H1 (cell line): ENCODE measurements at regions not wholly inside any gene's neighbourhood (a gene's known extent, or its start where the extent isn't known, plus 50 kb on each side); places are given as distances from the start of the nearest gene placed in this dataset.

Experiments used
- CTCF ChIA-PET: fragments of 300-600 bp; sonication (Branson Sonifier 250); formaldehyde crosslinking; loops from one replicate; lab custom pipeline; 2021; ENCODE audit not compliant: partially characterized antibody; lab: Charles Lee
- POLR2A ChIA-PET: fragments of 300-600 bp; sonication (Branson Sonifier 250); formaldehyde crosslinking; loops from one replicate; lab custom pipeline; 2021; ENCODE audit warnings: inconsistent platforms; ENCODE audit not compliant: partially characterized antibody; lab: Charles Lee
- DNase-seq, 2 experiments: peaks; one replicate each; pipeline versions ENCODE4 v3.0.0 to v3.0.0-alpha.2; 2010 to 2022; ENCODE audit warnings: low spot score in 2 of 2, low read depth in 1 of 2, mixed read lengths in 1 of 2
- FAIRE-seq: peaks from 2 replicates; lab custom pipeline; 2011; peaks lifted over from hg19 to GRCh38; lab: Jason Lieb, UNC
- H2AFZ ChIP-seq: 2 replicates; pipeline ENCODE4 v1.8.1; 2012; ENCODE audit warnings: low read length, inconsistent platforms
- H2AK5ac ChIP-seq: 2 replicates; pipeline ENCODE4 v1.6.1; 2013; ENCODE audit warnings: low read depth, low read length
- H2BK120ac ChIP-seq: replicated peaks from 2 replicates; pipeline ENCODE3; 2013; ENCODE audit warnings: low read depth, low read length, inconsistent platforms
- H2BK12ac ChIP-seq: 2 replicates; pipeline ENCODE4 v1.6.1; 2013; ENCODE audit warnings: low read depth, low read length
- H2BK15ac ChIP-seq: 2 replicates; pipeline ENCODE4 v1.6.1; 2013; ENCODE audit warnings: low read length
- H2BK20ac ChIP-seq: 2 replicates; pipeline ENCODE4 v1.6.1; 2013; ENCODE audit warnings: low read length
- H2BK5ac ChIP-seq: 2 replicates; pipeline ENCODE4 v1.6.1; 2013; ENCODE audit warnings: low read depth, low read length
- H3K14ac ChIP-seq: 2 replicates; pipeline ENCODE4 v1.6.1; 2013; ENCODE audit warnings: inconsistent platforms; ENCODE audit not compliant: insufficient read length
- H3K18ac ChIP-seq: 2 replicates; pipeline ENCODE4 v1.6.1; 2013; ENCODE audit warnings: low read length; ENCODE audit errors: extremely low read depth
- H3K23ac ChIP-seq: 2 replicates; pipeline ENCODE4 v1.6.1; 2013; ENCODE audit warnings: inconsistent platforms; ENCODE audit not compliant: insufficient read length
- H3K23me2 ChIP-seq: 2 replicates; pipeline ENCODE4 v1.6.1; 2013; ENCODE audit warnings: low read depth, low read length
- H3K27ac ChIP-seq: 2 replicates; pipeline ENCODE4 v1.6.1; 2011; ENCODE audit warnings: low read depth, low read length, inconsistent platforms
- H3K27me3 ChIP-seq, 4 experiments: replicated peaks in 1 of 4; 1 replicate in 1 of 4; 2 replicates in 3 of 4; pipeline versions ENCODE4 v1.6.1 to v1.8.1; 2011 to 2013; ENCODE audit warnings: low read length in 3 of 4, mild to moderate bottlenecking in 3 of 4, inconsistent platforms in 2 of 4, mixed read lengths in 2 of 4, moderate library complexity in 1 of 4; ENCODE audit not compliant: control insufficient read depth in 3 of 4, insufficient read depth in 3 of 4; ENCODE audit errors: extremely low read depth in 1 of 4
- H3K36me3 ChIP-seq, 4 experiments: 2 replicates each; pipeline versions ENCODE4 v1.6.1 to v1.8.1; 2011 to 2013; ENCODE audit warnings: mild to moderate bottlenecking in 4 of 4, low read length in 3 of 4, moderate library complexity in 2 of 4, control low read depth in 1 of 4, inconsistent platforms in 1 of 4; ENCODE audit not compliant: insufficient read depth in 4 of 4, control insufficient read depth in 2 of 4
- H3K4ac ChIP-seq: replicated peaks from 2 replicates; pipeline ENCODE3; 2013; ENCODE audit warnings: low read length, low read depth, mixed read lengths, inconsistent platforms; ENCODE audit not compliant: insufficient read length
- H3K4me1 ChIP-seq, 4 experiments: replicated peaks in 1 of 4; 1 replicate in 1 of 4; 2 replicates in 3 of 4; pipeline versions ENCODE4 v1.6.1 to v1.8.1; 2011 to 2013; ENCODE audit warnings: low read length in 3 of 4, inconsistent platforms in 2 of 4, mixed read lengths in 1 of 4; ENCODE audit not compliant: insufficient read depth in 4 of 4, control insufficient read depth in 3 of 4
- H3K4me2 ChIP-seq, 2 experiments: 2 replicates each; pipeline versions ENCODE4 v1.6.1 to v1.8.1; 2011 to 2013; ENCODE audit warnings: low read depth in 2 of 2, low read length in 2 of 2, control low read depth in 1 of 2, inconsistent platforms in 1 of 2, mild to moderate bottlenecking in 1 of 2; ENCODE audit not compliant: insufficient read depth in 1 of 2
- H3K4me3 ChIP-seq, 4 experiments: fragments of 200-600, 300-600 bp in 1 of 4; sonication (generic), shearing (Covaris generic), sonication (Bioruptor Twin) in 1 of 4; 2 replicates each; pipeline versions ENCODE4 v1.5.1 to v1.8.1; 2011 to 2016; ENCODE audit warnings: low read length in 4 of 4, low read depth in 3 of 4, control low read depth in 2 of 4, inconsistent platforms in 2 of 4, mild to moderate bottlenecking in 2 of 4, mixed read lengths in 1 of 4, moderate library complexity in 1 of 4; ENCODE audit not compliant: insufficient read depth in 2 of 4; ENCODE audit errors: extremely low read depth in 1 of 4
- H3K56ac ChIP-seq: replicated peaks from 2 replicates; pipeline ENCODE3; 2013; ENCODE audit warnings: low read depth, mild to moderate bottlenecking, mixed read lengths, low read length, inconsistent platforms; ENCODE audit not compliant: insufficient read length
- H3K79me1 ChIP-seq: 2 replicates; pipeline ENCODE4 v1.6.1; 2013; ENCODE audit warnings: low read depth, low read length, control low read depth
- H3K79me2 ChIP-seq, 2 experiments: 2 replicates each; pipeline versions ENCODE4 v1.6.1 to v1.8.1; 2012 to 2013; ENCODE audit warnings: low read length in 2 of 2, mild to moderate bottlenecking in 2 of 2, inconsistent platforms in 1 of 2; ENCODE audit not compliant: insufficient read depth in 2 of 2, control insufficient read depth in 1 of 2
- H3K9ac ChIP-seq, 4 experiments: replicated peaks in 1 of 4; 1 replicate in 1 of 4; 2 replicates in 3 of 4; pipeline versions ENCODE4 v1.6.1 to v1.8.1; 2011 to 2013; ENCODE audit warnings: low read depth in 3 of 4, low read length in 3 of 4, control low read depth in 2 of 4, mild to moderate bottlenecking in 2 of 4, moderate library complexity in 2 of 4, inconsistent platforms in 1 of 4; ENCODE audit errors: extremely low read depth in 1 of 4
- H3K9me3 ChIP-seq, 2 experiments: 2 replicates each; pipeline versions ENCODE4 v1.6.1 to v1.8.1; 2012 to 2013; ENCODE audit warnings: mild to moderate bottlenecking in 2 of 2, moderate library complexity in 2 of 2, control low read depth in 1 of 2, inconsistent platforms in 1 of 2, low read depth in 1 of 2, low read length in 1 of 2, mixed read lengths in 1 of 2; ENCODE audit not compliant: insufficient read depth in 2 of 2
- H4K20me1 ChIP-seq, 2 experiments: replicated peaks in 1 of 2; 2 replicates each; pipeline versions ENCODE3 to v1.8.1; 2011 to 2013; ENCODE audit warnings: inconsistent platforms in 2 of 2, low read length in 2 of 2, mild to moderate bottlenecking in 1 of 2; ENCODE audit not compliant: insufficient read depth in 2 of 2, control insufficient read depth in 1 of 2
- H4K5ac ChIP-seq: 2 replicates; pipeline ENCODE4 v1.6.1; 2013; ENCODE audit warnings: low read length, low read depth, mixed read lengths, inconsistent platforms; ENCODE audit not compliant: insufficient read length
- H4K8ac ChIP-seq: 2 replicates; pipeline ENCODE4 v1.8.0; 2013; ENCODE audit warnings: mild to moderate bottlenecking, moderate library complexity, low read length, inconsistent platforms; ENCODE audit not compliant: insufficient read depth; ENCODE audit errors: extremely low read depth
- H4K91ac ChIP-seq: replicated peaks from 2 replicates; pipeline ENCODE3; 2013; ENCODE audit warnings: low read length, mixed read lengths, inconsistent platforms; ENCODE audit not compliant: insufficient read length
- BCL11A ChIP-seq, 2 experiments: IDR thresholded peaks; one replicate each; pipeline ENCODE4 v1.6.1; 2011; ENCODE audit warnings: low read depth in 2 of 2, low read length in 2 of 2, mild to moderate bottlenecking in 2 of 2
- CEBPB ChIP-seq: IDR thresholded peaks from 2 replicates; pipeline ENCODE4 v1.6.1; 2012; ENCODE audit warnings: low read depth, low read length
- EP300 ChIP-seq, 2 experiments: IDR thresholded peaks; 1 replicate in 1 of 2; 2 replicates in 1 of 2; pipeline ENCODE4 v1.6.1; 2011 to 2012; ENCODE audit warnings: low read depth in 2 of 2, low read length in 2 of 2, mild to moderate bottlenecking in 2 of 2, borderline replicate concordance in 1 of 2, inconsistent platforms in 1 of 2, moderate library complexity in 1 of 2
- JUN ChIP-seq: IDR thresholded peaks from 2 replicates; pipeline ENCODE4 v1.6.1; 2011; ENCODE audit warnings: low read depth, mild to moderate bottlenecking, improper control_type of control experiment, low read length
- NANOG ChIP-seq: IDR thresholded peaks from 2 replicates; pipeline ENCODE4 v1.6.1; 2011; ENCODE audit warnings: low read length, low read depth, mild to moderate bottlenecking, inconsistent platforms; ENCODE audit not compliant: insufficient read depth, poor library complexity, severe bottlenecking
- POLR2A ChIP-seq, 2 experiments: IDR thresholded peaks; 1 replicate in 1 of 2; 2 replicates in 1 of 2; pipeline ENCODE4 v1.6.1; 2011; ENCODE audit warnings: low read depth in 2 of 2, low read length in 2 of 2, mild to moderate bottlenecking in 2 of 2; ENCODE audit errors: control extremely low read depth in 1 of 2
- SP2 ChIP-seq: IDR thresholded peaks from 2 replicates; pipeline ENCODE4 v1.6.1; 2012; ENCODE audit warnings: mild to moderate bottlenecking, low read length, inconsistent platforms
- SP4 ChIP-seq: IDR thresholded peaks from 2 replicates; pipeline ENCODE4 v1.6.1; 2012; ENCODE audit warnings: low read length, inconsistent platforms
- WGBS, 2 experiments: shearing (Covaris generic) in 1 of 2; methylation state at CpG; one replicate each; pipeline versions ENCODE4 v1.1.6 to v1.1.7; 2013 to 2015; ENCODE audit warnings: low lambda C conversion rate in 2 of 2, mixed read lengths in 2 of 2, inconsistent platforms in 1 of 2, low coverage in 1 of 2, missing lambda C conversion rate in 1 of 2; ENCODE audit not compliant: insufficient replicate concordance in 2 of 2, insufficient coverage in 1 of 2, insufficient read length in 1 of 2; ENCODE audit errors: extremely low coverage in 1 of 2, missing lambda C conversion rate in 1 of 2; 5-methylcytosine and 5-hydroxymethylcytosine counted together
- TF ChIP-seq, protein P1 (sequence below): IDR thresholded peaks from 2 replicates; pipeline ENCODE4 v1.6.1; 2012; ENCODE audit warnings: inconsistent platforms

DNA sequence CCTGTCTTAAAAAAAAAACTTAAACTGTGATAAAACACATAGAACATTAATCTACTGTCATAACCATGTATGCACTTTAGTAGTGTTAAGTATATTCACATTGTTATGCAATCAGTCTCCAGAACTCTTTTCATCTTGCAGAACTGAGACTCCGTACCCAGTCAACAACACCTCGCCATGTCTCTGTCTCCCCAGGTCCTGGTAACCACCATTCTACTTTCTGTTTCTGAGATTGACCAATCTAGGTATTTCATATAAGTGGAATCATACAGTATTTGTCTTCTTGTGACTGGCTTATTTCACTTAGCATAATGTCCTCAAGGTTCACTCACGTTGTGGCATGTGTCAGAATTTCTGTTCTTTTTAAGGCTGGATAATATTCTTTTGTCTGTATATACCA lies 290.8 kb upstream of the CXCR4 start:
- CTCF ChIA-PET: interaction anchor here (0.6 kb wide), 2 partner anchors 158 to 423 kb away, joined by 3 to 5 read pairs; partner anchors contain the start of gene DARS1

More for the DNA sequence above, 290.8 kb upstream of the CXCR4 start:
- Histone ChIP-seq H3K4ac (no peak overlapping the region), H2BK20ac (no peak overlapping the region), H3K23me2 (no peaks in the 10 kb centered on the region), H3K9me3 (no peaks in the 10 kb centered on the region), H3K79me1 (no peaks in the 10 kb centered on the region), H3K9ac (no peak overlapping the region), H3K4me1 (peaks cover 0 to 8% (median 0%) of the 10 kb centered on the region in 4 experiments; a peak in 4 of 7 replicates), H2BK120ac (no peak overlapping the region), H2BK5ac (no peak overlapping the region), H3K27ac (no peak overlapping the region), H3K56ac (no peak overlapping the region), H3K27me3 (no peaks in the 10 kb centered on the region; a peak in 1 of 7 replicates), H3K14ac (no peak overlapping the region), H3K36me3 (no peaks in the 10 kb centered on the region), H4K20me1 (no peaks in the 10 kb centered on the region), H3K79me2 (no peaks in the 10 kb centered on the region), H4K8ac (no peak overlapping the region), H2BK12ac (no peak overlapping the region), H2AFZ (no peak overlapping the region), H4K91ac (no peak overlapping the region), H3K23ac (no peak overlapping the region), H2AK5ac (no peak overlapping the region), H3K18ac (no peak overlapping the region), H3K4me3 (no peak overlapping the region), H4K5ac (no peak overlapping the region), H3K4me2 (no peak overlapping the region), H2BK15ac (no peak overlapping the region)
- POLR2A ChIA-PET: no interaction called here
- TF ChIP-seq BCL11A (IDR thresholded peaks at IDR 0.05; ENCODE audit: low read depth in 2 of 2, low read length in 2 of 2): no peak
- TF ChIP-seq POLR2A (IDR thresholded peaks at IDR 0.05; ENCODE audit: control extremely low read depth in 1 of 2, low read depth in 2 of 2, low read length in 2 of 2): no peak
- TF ChIP-seq SP2: no peak
- no peak for TF ChIP-seq SP4
- TF ChIP-seq JUN: no peak
- no peak for TF ChIP-seq CEBPB
- no peak for TF ChIP-seq NANOG
- TF ChIP-seq, protein P1, sequence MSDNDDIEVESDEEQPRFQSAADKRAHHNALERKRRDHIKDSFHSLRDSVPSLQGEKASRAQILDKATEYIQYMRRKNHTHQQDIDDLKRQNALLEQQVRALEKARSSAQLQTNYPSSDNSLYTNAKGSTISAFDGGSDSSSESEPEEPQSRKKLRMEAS: no peak
- no peak for TF ChIP-seq EP300 (IDR thresholded peaks at IDR 0.05; ENCODE audit: borderline replicate concordance in 1 of 2, low read depth in 2 of 2, low read length in 2 of 2)
- FAIRE-seq (no peak), DNase-seq (no peak)
- WGBS, 2 experiments: 91% methylated on average over 3 of the region's 3 CpGs; no CpG with 5 or more reads in 1 of the 2 experiments
